Inflammatory macrophage (primary cell): ENCODE measurements at regions not wholly inside any gene's neighbourhood (a gene's known extent, or its start where the extent isn't known, plus 50 kb on each side); places are given as distances from the start of the nearest gene placed in this dataset.

Experiments
- DNase-seq, 2 donors: peaks; one replicate each; pipeline ENCODE4 v3.0.0-alpha.2; 2020 to 2022

GRCh38 chr10:133035952-133036351 lies 51.8 kb upstream of the ADGRA1 start:
- no peak for DNase-seq

- DNase-seq, result no peak
Measured at GRCh38 chr10:133034762-133035161, 53.0 kb upstream of the ADGRA1 start.

GRCh38 chr10:133034092-133034491 lies 53.6 kb upstream of the ADGRA1 start:
- DNase-seq, result no peak

- DNase-seq, result no peak
Measured at GRCh38 chr10:133033742-133034048, 54.0 kb upstream of the ADGRA1 start.

GRCh38 chr10:133032976-133033741 lies 54.6 kb upstream of the ADGRA1 start:
- no peak for DNase-seq

- no peak for DNase-seq
Measured at GRCh38 chr10:133032231-133032630, 55.5 kb upstream of the ADGRA1 start.

- no peak for DNase-seq
Measured at GRCh38 chr10:133031541-133032125, 56.1 kb upstream of the ADGRA1 start.

- no peak for DNase-seq
Measured at GRCh38 chr10:133030781-133031180, 56.9 kb upstream of the ADGRA1 start.

- DNase-seq, result no peak
Measured at GRCh38 chr10:133030126-133030525, 57.6 kb upstream of the ADGRA1 start.

- no peak for DNase-seq
Measured at GRCh38 chr10:133028956-133029355, 58.8 kb upstream of the ADGRA1 start.

- no peak for DNase-seq
Measured at GRCh38 chr10:133028158-133028557, 59.6 kb upstream of the ADGRA1 start.

GRCh38 chr10:133027482-133027881 lies 60.2 kb upstream of the ADGRA1 start:
- DNase-seq, result no peak

- DNase-seq, result no peak
Measured at GRCh38 chr10:133026726-133027395, 60.9 kb upstream of the ADGRA1 start.

- DNase-seq, result no peak
Measured at GRCh38 chr10:133026171-133026570, 61.6 kb upstream of the ADGRA1 start.

- DNase-seq, result no peak
Measured at GRCh38 chr10:133025558-133026090, 62.1 kb upstream of the ADGRA1 start.

- DNase-seq, result no peak
Measured at GRCh38 chr10:133024704-133025557, 62.8 kb upstream of the ADGRA1 start.

- no peak for DNase-seq
Measured at GRCh38 chr10:133023216-133023843, 64.4 kb upstream of the ADGRA1 start.

- DNase-seq, result no peak
Measured at GRCh38 chr10:133022776-133023100, 65.0 kb upstream of the ADGRA1 start.

- DNase-seq, result no peak
Measured at GRCh38 chr10:133021963-133022775, 65.6 kb upstream of the ADGRA1 start.

GRCh38 chr10:133021116-133021962 lies 66.4 kb upstream of the ADGRA1 start:
- DNase-seq, result no peak
